Type B pancreatic cell (in vitro differentiated cells): ENCODE measurements at regions not wholly inside any gene's neighbourhood (a gene's known extent, or its start where the extent isn't known, plus 50 kb on each side); places are given as distances from the start of the nearest gene placed in this dataset.
"Not testable (repeated sequence)": the region's sequence is repeated elsewhere in the genome, so short reads cannot be mapped to it uniquely, and the experiment has no call there.

Source experiments
- DNase-seq: peaks from one replicate; pipeline ENCODE4 v3.0.0; 2021; ENCODE audit warnings: mixed read lengths; ENCODE audit not compliant: unreplicated experiment; ENCODE audit errors: extremely low spot score
- H3K27ac Mint-ChIP-seq: 2 replicates; pipeline ENCODE4 v1.8.0; 2021; ENCODE audit warnings: mild to moderate bottlenecking, mixed read lengths
- H3K27me3 Mint-ChIP-seq: 2 replicates; pipeline ENCODE4 v1.8.0; 2021; ENCODE audit warnings: mixed read lengths
- H3K36me3 Mint-ChIP-seq: 2 replicates; pipeline ENCODE4 v1.8.0; 2021; ENCODE audit warnings: mixed read lengths
- H3K4me1 Mint-ChIP-seq: one replicate; pipeline ENCODE4 v1.8.0; 2021; ENCODE audit warnings: mixed read lengths; ENCODE audit not compliant: unreplicated experiment
- H3K4me3 Mint-ChIP-seq: 2 replicates; pipeline ENCODE4 v1.8.0; 2021; ENCODE audit warnings: mild to moderate bottlenecking, mixed read lengths
- H3K9me3 Mint-ChIP-seq: 2 replicates; pipeline ENCODE4 v1.8.0; 2021; ENCODE audit warnings: mixed read lengths
- TF ChIP-seq, protein P1 (sequence below): fragments of 200-600 bp; sonication (generic); conservative IDR thresholded peaks from 2 replicates; pipeline ENCODE4 v1.5.0; 2021; ENCODE audit warnings: antibody characterized with exemption, mild to moderate bottlenecking

DNA sequence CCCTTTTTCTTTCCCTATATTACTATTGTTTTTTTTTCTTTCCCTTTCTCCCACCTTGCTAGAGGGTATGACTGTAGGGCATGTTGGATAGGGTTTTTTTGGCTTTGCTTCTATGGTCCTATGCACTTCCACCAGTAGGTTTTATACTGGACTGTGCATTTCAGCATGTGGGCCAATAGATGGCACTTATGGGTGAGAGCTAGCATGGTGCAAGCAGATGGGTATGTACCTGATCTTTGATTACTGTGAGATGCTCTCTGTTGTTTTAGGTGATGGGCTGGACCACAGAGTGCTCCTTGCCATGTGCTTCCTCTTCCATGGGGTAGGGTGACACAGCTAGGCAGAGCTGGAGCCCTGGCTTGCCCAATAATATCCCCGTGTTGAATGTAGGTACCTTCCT lies 128.5 kb upstream of the CHD6 start:
- Mint-ChIP-seq H3K27me3 (peaks cover 9% of the 10 kb centered on the region), H3K27ac (no peak overlapping the region), H3K9me3 (no peaks in the 10 kb centered on the region), H3K4me1 (no peaks in the 10 kb centered on the region), H3K4me3 (no peak overlapping the region), H3K36me3 (no peaks in the 10 kb centered on the region)
- TF ChIP-seq, protein P1, sequence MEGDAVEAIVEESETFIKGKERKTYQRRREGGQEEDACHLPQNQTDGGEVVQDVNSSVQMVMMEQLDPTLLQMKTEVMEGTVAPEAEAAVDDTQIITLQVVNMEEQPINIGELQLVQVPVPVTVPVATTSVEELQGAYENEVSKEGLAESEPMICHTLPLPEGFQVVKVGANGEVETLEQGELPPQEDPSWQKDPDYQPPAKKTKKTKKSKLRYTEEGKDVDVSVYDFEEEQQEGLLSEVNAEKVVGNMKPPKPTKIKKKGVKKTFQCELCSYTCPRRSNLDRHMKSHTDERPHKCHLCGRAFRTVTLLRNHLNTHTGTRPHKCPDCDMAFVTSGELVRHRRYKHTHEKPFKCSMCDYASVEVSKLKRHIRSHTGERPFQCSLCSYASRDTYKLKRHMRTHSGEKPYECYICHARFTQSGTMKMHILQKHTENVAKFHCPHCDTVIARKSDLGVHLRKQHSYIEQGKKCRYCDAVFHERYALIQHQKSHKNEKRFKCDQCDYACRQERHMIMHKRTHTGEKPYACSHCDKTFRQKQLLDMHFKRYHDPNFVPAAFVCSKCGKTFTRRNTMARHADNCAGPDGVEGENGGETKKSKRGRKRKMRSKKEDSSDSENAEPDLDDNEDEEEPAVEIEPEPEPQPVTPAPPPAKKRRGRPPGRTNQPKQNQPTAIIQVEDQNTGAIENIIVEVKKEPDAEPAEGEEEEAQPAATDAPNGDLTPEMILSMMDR: no peak
- DNase-seq: no peak

DNA sequence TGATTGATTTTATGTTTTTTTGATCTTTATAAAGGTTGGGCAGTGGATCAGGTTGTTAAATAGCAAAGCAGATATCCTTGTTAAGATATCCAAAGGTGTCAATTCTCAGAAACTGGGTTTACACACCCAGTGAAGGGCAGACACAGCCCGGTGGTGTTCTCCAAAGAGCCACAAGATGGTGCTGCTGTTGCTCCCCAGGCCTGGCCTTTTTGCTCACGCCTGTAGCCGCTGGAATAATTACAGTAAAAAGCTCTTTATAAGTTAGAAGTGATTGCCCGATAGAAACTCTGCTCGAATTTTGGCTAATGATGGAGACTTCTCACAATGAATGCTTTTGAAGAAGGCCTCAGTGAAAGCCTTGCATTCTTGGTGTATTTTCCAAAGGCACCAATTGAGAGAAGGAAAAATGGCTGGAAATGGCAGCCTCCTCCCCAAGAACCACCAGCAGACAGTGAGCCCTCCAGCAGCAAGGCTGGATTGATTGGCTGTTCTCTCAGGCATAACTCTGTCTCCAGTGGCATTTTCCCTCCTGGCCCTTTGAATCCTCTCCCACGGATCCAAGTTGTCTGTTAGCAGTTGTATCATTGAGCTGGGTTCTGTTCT lies 120.5 kb upstream of the CHD6 start:
- TF ChIP-seq, protein P1: peak; percentile 96
- peaks cover 21% of the 10 kb centered on the region for H3K4me1 Mint-ChIP-seq

DNA sequence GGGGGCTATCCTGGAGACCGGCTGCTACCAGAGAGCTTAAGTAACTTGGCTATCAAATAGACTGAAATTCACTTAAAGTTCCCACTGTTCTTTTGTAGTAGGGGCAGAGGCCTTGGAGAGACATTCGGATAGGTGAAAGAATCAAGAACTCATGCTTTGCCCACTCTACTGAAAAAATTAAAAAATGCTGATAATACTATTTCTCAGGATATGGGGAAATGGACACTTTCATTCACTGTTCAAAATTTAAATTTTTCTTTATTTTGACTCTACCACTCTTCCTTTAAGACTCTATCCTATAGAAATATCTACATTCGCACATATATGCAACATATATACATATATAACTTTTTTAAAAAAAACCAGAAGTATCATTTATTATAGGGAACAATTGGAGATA lies 117.8 kb upstream of the CHD6 start:
- H3K27ac Mint-ChIP-seq: no peak overlapping the region
- H3K9me3 Mint-ChIP-seq: peaks cover 5% of the 10 kb centered on the region
- no peak for DNase-seq
- no peaks in the 10 kb centered on the region for H3K27me3 Mint-ChIP-seq
- H3K36me3 Mint-ChIP-seq: no peaks in the 10 kb centered on the region
- H3K4me1 Mint-ChIP-seq: peaks cover 21% of the 10 kb centered on the region
- TF ChIP-seq, protein P1: no peak
- H3K4me3 Mint-ChIP-seq: no peak overlapping the region

More for the DNA sequence above, 120.5 kb upstream of the CHD6 start:
- Mint-ChIP-seq H3K9me3 (peaks cover 5% of the 10 kb centered on the region), H3K27me3 (peaks cover 2% of the 10 kb centered on the region), H3K27ac (no peak overlapping the region), H3K4me3 (no peak overlapping the region), H3K36me3 (no peaks in the 10 kb centered on the region)
- DNase-seq: no peak

DNA sequence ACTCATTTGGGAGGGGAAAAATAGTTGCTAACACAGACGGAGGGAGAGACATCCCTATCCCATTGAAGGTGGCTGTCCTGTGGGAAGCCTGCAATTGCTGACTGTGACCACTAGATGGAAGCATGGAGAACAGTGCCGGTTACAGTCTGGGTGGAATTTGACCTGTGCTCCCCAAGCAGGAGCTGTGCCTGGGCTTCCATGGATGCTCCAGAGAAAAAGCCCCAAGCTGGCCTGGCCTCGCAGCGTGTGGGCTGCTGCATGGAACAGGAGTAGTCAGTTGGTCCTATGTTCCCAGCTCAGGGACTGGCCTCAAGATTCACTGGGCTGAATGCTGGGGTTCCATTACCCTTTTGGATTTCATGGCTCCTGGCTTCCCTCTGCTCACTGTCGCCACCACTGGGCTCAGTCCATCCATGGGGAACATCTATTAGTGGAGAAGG lies 116.3 kb upstream of the CHD6 start:
- TF ChIP-seq, protein P1: peak; percentile 91
- Mint-ChIP-seq H3K4me1 (peaks cover 17% of the 10 kb centered on the region), H3K27ac (no peak overlapping the region), H3K9me3 (peaks cover 5% of the 10 kb centered on the region), H3K27me3 (no peaks in the 10 kb centered on the region), H3K36me3 (no peaks in the 10 kb centered on the region), H3K4me3 (no peak overlapping the region)
- DNase-seq: no peak

DNA sequence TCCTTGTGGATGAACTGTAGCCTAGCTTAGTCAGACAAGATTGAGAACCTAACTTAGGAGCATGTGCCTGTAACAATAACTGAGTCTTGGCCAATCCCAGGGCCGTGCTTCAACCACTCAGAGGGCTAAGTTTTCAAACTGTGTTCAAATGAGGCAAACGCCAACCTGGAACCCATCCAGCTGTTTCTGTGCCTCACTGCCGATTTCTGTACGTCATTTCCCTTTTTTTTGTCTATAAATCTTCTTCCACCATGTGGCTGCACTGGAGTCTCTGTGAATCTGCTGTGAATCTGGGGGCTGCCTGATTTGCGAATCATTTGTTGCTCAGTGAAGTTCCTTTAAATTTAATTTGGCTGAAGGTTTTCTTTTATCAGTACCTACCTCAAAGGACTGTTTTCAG lies 115.0 kb upstream of the CHD6 start:
- Mint-ChIP-seq H3K27me3 (no peaks in the 10 kb centered on the region), H3K4me3 (no peak overlapping the region), H3K27ac (no peak overlapping the region), H3K9me3 (peaks cover 5% of the 10 kb centered on the region), H3K4me1 (peaks cover 3% of the 10 kb centered on the region), H3K36me3 (no peaks in the 10 kb centered on the region)
- TF ChIP-seq, protein P1: no peak
- DNase-seq: no peak

DNA sequence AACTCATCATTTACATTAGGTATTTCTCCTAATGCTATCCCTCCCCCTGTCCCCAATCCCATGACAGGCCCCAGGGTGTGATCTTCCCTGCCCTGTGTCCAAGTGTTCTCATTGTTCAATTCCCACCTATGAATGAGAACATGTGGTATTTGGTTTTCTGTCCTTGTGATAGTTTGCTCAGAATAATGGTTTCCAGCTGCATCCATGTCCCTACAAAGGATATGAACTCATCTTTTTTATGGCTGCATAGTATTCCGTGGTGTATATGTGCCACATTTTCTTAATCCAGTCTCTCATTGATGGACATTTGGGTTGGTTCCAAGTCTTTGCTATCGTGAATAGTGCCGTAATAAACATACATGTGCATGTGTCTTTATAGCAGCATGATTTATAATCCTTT lies 113.0 kb upstream of the CHD6 start:
- DNase-seq, H3K9me3 Mint-ChIP-seq, H3K27me3 Mint-ChIP-seq, H3K36me3 Mint-ChIP-seq, H3K4me3 Mint-ChIP-seq, H3K4me1 Mint-ChIP-seq, H3K27ac Mint-ChIP-seq: not testable (repeated sequence)

DNA sequence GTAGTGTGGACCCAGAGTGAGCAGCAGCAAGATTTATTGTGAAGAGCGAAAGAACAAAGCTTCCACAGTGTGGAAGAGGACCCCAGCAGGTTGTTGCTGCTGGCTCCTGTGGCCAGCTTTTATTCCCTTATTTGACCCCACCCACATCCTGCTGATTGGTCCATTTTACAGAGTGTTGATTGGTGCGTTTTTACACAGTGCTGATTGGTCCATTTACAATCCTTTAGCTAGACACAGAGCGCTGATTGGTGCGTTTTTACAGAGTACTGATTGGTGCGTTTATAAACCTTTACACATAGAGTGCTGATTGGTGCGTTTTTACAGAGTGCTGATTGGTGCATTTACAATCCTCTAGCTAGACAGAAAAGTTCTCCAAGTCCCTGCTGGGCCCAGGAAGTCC lies 109.5 kb upstream of the CHD6 start:
- not testable (repeated sequence) for H3K4me1 Mint-ChIP-seq, H3K36me3 Mint-ChIP-seq, H3K27ac Mint-ChIP-seq, H3K9me3 Mint-ChIP-seq, H3K27me3 Mint-ChIP-seq, DNase-seq, H3K4me3 Mint-ChIP-seq
